Activated T-helper 2 cell treated with anti-CD3 and anti-CD28 coated beads, Interferon-gamma antibody, Interleukin-2, Interleukin-4, amounts not matched to agents 10 μg/mL and 5 μg/mL and 100 μg/mL, durations not matched to agents 14 hours and 24 hours and 36 hours (primary cell): ENCODE measurements at regions not wholly inside any gene's neighbourhood (a gene's known extent, or its start where the extent isn't known, plus 50 kb on each side); places are given as distances from the start of the nearest gene placed in this dataset.

Experiments
- DNase-seq: peaks from one replicate; pipeline ENCODE4 v3.0.0; 2021; ENCODE audit warnings: low spot score
- H3K27ac Mint-ChIP-seq: one replicate; pipeline ENCODE4 v1.8.0; 2021; ENCODE audit warnings: mixed read lengths
- H3K27me3 Mint-ChIP-seq: one replicate; pipeline ENCODE4 v1.8.0; 2021; ENCODE audit warnings: low read depth, mixed read lengths
- H3K36me3 Mint-ChIP-seq: one replicate; pipeline ENCODE4 v1.8.0; 2021; ENCODE audit warnings: low read depth, mixed read lengths
- H3K4me1 Mint-ChIP-seq: one replicate; pipeline ENCODE4 v1.8.0; 2021; ENCODE audit warnings: low read depth, mixed read lengths
- H3K4me3 Mint-ChIP-seq: one replicate; pipeline ENCODE4 v1.8.0; 2021; ENCODE audit warnings: low read depth, mild to moderate bottlenecking, moderate library complexity, mixed read lengths
- H3K9me3 Mint-ChIP-seq: one replicate; pipeline ENCODE4 v1.8.0; 2021; ENCODE audit warnings: mixed read lengths
- intact Hi-C: fragments of 100-400 bp; cut with micrococcal nuclease; formaldehyde crosslinking; loops from one replicate; pipeline ENCODE4 v1.15.1; 2023

- Mint-ChIP-seq H3K4me1 (no peaks in the 10 kb centered on the region), H3K9me3 (no peaks in the 10 kb centered on the region), H3K36me3 (no peaks in the 10 kb centered on the region), H3K4me3 (no peak overlapping the region), H3K27me3 (peaks cover 54% of the 10 kb centered on the region), H3K27ac (no peak overlapping the region)
- DNase-seq: no peak
- intact Hi-C loops: no loop called here
Observed at GRCh38 chr20:58135441-58136148, 92.9 kb downstream of the ANKRD60 start.

GRCh38 chr20:58133020-58133808 lies 95.2 kb downstream of the ANKRD60 start:
- DNase-seq: no peak
- H3K27ac Mint-ChIP-seq: no peak overlapping the region
- H3K4me1 Mint-ChIP-seq: no peaks in the 10 kb centered on the region
- intact Hi-C loops: no loop called here
- no peak overlapping the region for H3K4me3 Mint-ChIP-seq
- H3K27me3 Mint-ChIP-seq: peaks cover 59% of the 10 kb centered on the region
- no peaks in the 10 kb centered on the region for H3K9me3 Mint-ChIP-seq
- no peaks in the 10 kb centered on the region for H3K36me3 Mint-ChIP-seq

- Mint-ChIP-seq H3K27ac (no peak overlapping the region), H3K36me3 (no peaks in the 10 kb centered on the region), H3K27me3 (peaks cover 56% of the 10 kb centered on the region), H3K9me3 (no peaks in the 10 kb centered on the region), H3K4me3 (no peak overlapping the region), H3K4me1 (no peaks in the 10 kb centered on the region)
- DNase-seq: no peak
- intact Hi-C loops: no loop called here
Observed at GRCh38 chr20:58131551-58132142, 96.8 kb downstream of the ANKRD60 start.

GRCh38 chr20:58131151-58131550 lies 97.3 kb downstream of the ANKRD60 start:
- Mint-ChIP-seq H3K4me1 (peaks cover 1% of the 10 kb centered on the region), H3K27ac (no peak overlapping the region), H3K4me3 (no peak overlapping the region), H3K9me3 (no peaks in the 10 kb centered on the region), H3K36me3 (no peaks in the 10 kb centered on the region), H3K27me3 (peaks cover 55% of the 10 kb centered on the region)
- no peak for DNase-seq
- intact Hi-C loops: no loop called here

GRCh38 chr20:58130581-58130980 lies 97.9 kb downstream of the ANKRD60 start:
- H3K36me3 Mint-ChIP-seq: no peaks in the 10 kb centered on the region
- H3K4me1 Mint-ChIP-seq: peaks cover 1% of the 10 kb centered on the region
- H3K27me3 Mint-ChIP-seq: peaks cover 52% of the 10 kb centered on the region
- no peak for DNase-seq
- H3K4me3 Mint-ChIP-seq: no peak overlapping the region
- H3K9me3 Mint-ChIP-seq: peaks cover 3% of the 10 kb centered on the region
- intact Hi-C loops: no loop called here
- H3K27ac Mint-ChIP-seq: no peak overlapping the region

GRCh38 chr20:58130156-58130555 lies 98.3 kb downstream of the ANKRD60 start:
- H3K27ac Mint-ChIP-seq: no peak overlapping the region
- no peak for DNase-seq
- no peaks in the 10 kb centered on the region for H3K36me3 Mint-ChIP-seq
- peaks cover 1% of the 10 kb centered on the region for H3K4me1 Mint-ChIP-seq
- no peak overlapping the region for H3K4me3 Mint-ChIP-seq
- peaks cover 7% of the 10 kb centered on the region for H3K9me3 Mint-ChIP-seq
- peaks cover 49% of the 10 kb centered on the region for H3K27me3 Mint-ChIP-seq
- intact Hi-C loops: no loop called here

GRCh38 chr20:58129721-58130151 lies 98.7 kb downstream of the ANKRD60 start:
- no peaks in the 10 kb centered on the region for H3K36me3 Mint-ChIP-seq
- intact Hi-C loops: no loop called here
- peaks cover 1% of the 10 kb centered on the region for H3K4me1 Mint-ChIP-seq
- peaks cover 12% of the 10 kb centered on the region for H3K9me3 Mint-ChIP-seq
- H3K27me3 Mint-ChIP-seq: peaks cover 45% of the 10 kb centered on the region
- no peak overlapping the region for H3K4me3 Mint-ChIP-seq
- H3K27ac Mint-ChIP-seq: no peak overlapping the region
- DNase-seq: no peak

- H3K9me3 Mint-ChIP-seq: peaks cover 18% of the 10 kb centered on the region
- peaks cover 1% of the 10 kb centered on the region for H3K4me1 Mint-ChIP-seq
- H3K4me3 Mint-ChIP-seq: no peak overlapping the region
- intact Hi-C loops: no loop called here
- DNase-seq: no peak
- H3K27me3 Mint-ChIP-seq: peaks cover 45% of the 10 kb centered on the region
- no peaks in the 10 kb centered on the region for H3K36me3 Mint-ChIP-seq
- no peak overlapping the region for H3K27ac Mint-ChIP-seq
Observed at GRCh38 chr20:58128635-58129625, 99.5 kb downstream of the ANKRD60 start.

GRCh38 chr20:58127701-58128111 lies 100.7 kb downstream of the ANKRD60 start:
- no peak for DNase-seq
- Mint-ChIP-seq H3K4me3 (no peak overlapping the region), H3K27me3 (peaks cover 34% of the 10 kb centered on the region), H3K36me3 (no peaks in the 10 kb centered on the region), H3K27ac (no peak overlapping the region), H3K4me1 (peaks cover 1% of the 10 kb centered on the region), H3K9me3 (peaks cover 18% of the 10 kb centered on the region)
- intact Hi-C loops: no loop called here

GRCh38 chr20:58125726-58126125 lies 102.7 kb downstream of the ANKRD60 start:
- Mint-ChIP-seq H3K27me3 (peaks cover 16% of the 10 kb centered on the region), H3K4me1 (peaks cover 1% of the 10 kb centered on the region), H3K9me3 (peaks cover 18% of the 10 kb centered on the region), H3K36me3 (no peaks in the 10 kb centered on the region), H3K4me3 (no peak overlapping the region), H3K27ac (no peak overlapping the region)
- no peak for DNase-seq
- intact Hi-C loops: no loop called here

GRCh38 chr20:58117944-58118343 lies 110.5 kb downstream of the ANKRD60 start:
- peaks cover 2% of the 10 kb centered on the region for H3K27me3 Mint-ChIP-seq
- intact Hi-C loops: no loop called here
- H3K4me1 Mint-ChIP-seq: no peaks in the 10 kb centered on the region
- no peak for DNase-seq
- H3K36me3 Mint-ChIP-seq: no peaks in the 10 kb centered on the region
- H3K27ac Mint-ChIP-seq: no peak overlapping the region
- H3K4me3 Mint-ChIP-seq: no peak overlapping the region
- peaks cover 16% of the 10 kb centered on the region for H3K9me3 Mint-ChIP-seq

GRCh38 chr20:58116505-58116904 lies 111.9 kb downstream of the ANKRD60 start:
- intact Hi-C loops: no loop called here
- no peak for DNase-seq
- peaks cover 2% of the 10 kb centered on the region for H3K27me3 Mint-ChIP-seq
- no peak overlapping the region for H3K4me3 Mint-ChIP-seq
- peaks cover 16% of the 10 kb centered on the region for H3K9me3 Mint-ChIP-seq
- no peaks in the 10 kb centered on the region for H3K36me3 Mint-ChIP-seq
- no peak overlapping the region for H3K27ac Mint-ChIP-seq
- H3K4me1 Mint-ChIP-seq: no peaks in the 10 kb centered on the region
